HCT116 (cell line): ENCODE measurements at regions not wholly inside any gene's neighbourhood (a gene's known extent, or its start where the extent isn't known, plus 50 kb on each side); places are given as distances from the start of the nearest gene placed in this dataset.

Experiments
- ATAC-seq: fragments of 200-7000 bp; cut with Tn5 transposase; 2 replicates; pipeline ENCODE4 v1.9.1; 2020; ENCODE audit warnings: mild to moderate bottlenecking, moderate library complexity
- BruUV-seq: library from RNA; stranded (reverse); fragments of 400-500 nt; replicated peaks from 2 replicates; lab custom pipeline; 2021; lab: Mats Ljungman, UMichigan
- CTCF ChIA-PET: fragments of 300-600 bp; sonication (Branson Sonifier 250); formaldehyde crosslinking; loops from one replicate; lab custom pipeline; 2021; ENCODE audit warnings: antibody characterized with exemption; lab: Charles Lee
- POLR2A ChIA-PET: fragments of 300-600, 350-600 bp; sonication (Branson Sonifier 250); formaldehyde crosslinking; loops from one replicate; lab custom pipeline; 2021; ENCODE audit warnings: antibody characterized with exemption; lab: Charles Lee
- RAD21 ChIA-PET, 2 experiments: fragments of 300-600 bp; sonication (Branson Sonifier 250); formaldehyde crosslinking; loops; one replicate each; lab custom pipeline; 2023; ENCODE audit warnings: low total read pairs in 2 of 2; ENCODE audit not compliant: uncharacterized antibody in 2 of 2, unreplicated experiment in 2 of 2, low non-redundant PET in 1 of 2; lab: Charles Lee
- DNase-seq: peaks from one replicate; pipeline ENCODE4 v3.0.0-alpha.2; 2010; ENCODE audit warnings: low read depth, low spot score
- H2AFZ ChIP-seq: fragments of 200-600 bp; shearing (Covaris generic), sonication (generic); 2 replicates; pipeline ENCODE4 v1.6.1; 2017; ENCODE audit warnings: low read depth, mixed run types, mixed read lengths, antibody characterized with exemption, low read length; ENCODE audit not compliant: poor library complexity, severe bottlenecking
- H3K27ac ChIP-seq: 2 replicates; pipeline ENCODE4 v1.5.1; 2012; ENCODE audit warnings: low read depth, low read length
- H3K27me3 ChIP-seq: fragments of 200-600 bp; sonication (generic); 2 replicates; pipeline ENCODE4 v1.6.1; 2016; ENCODE audit warnings: mixed run types, low read length, mixed read lengths; ENCODE audit not compliant: insufficient read depth
- H3K36me3 ChIP-seq, 2 experiments: fragments of 200-500 bp in 1 of 2; fragments of 200-600 bp in 1 of 2; sonication (Bioruptor generic) in 1 of 2; sonication (generic) in 1 of 2; 2 replicates each; pipeline versions ENCODE4 v1.5.1 to v1.6.1; 2014 to 2016; ENCODE audit warnings: low read length in 2 of 2, inconsistent platforms in 1 of 2, mixed read lengths in 1 of 2, mixed run types in 1 of 2; ENCODE audit not compliant: insufficient read depth in 2 of 2, control insufficient read depth in 1 of 2
- H3K4me1 ChIP-seq, 2 experiments: fragments of 200-600 bp in 1 of 2; sonication (generic) in 1 of 2; 2 replicates each; pipeline versions ENCODE4 v1.5.1 to v1.6.1; 2012 to 2017; ENCODE audit warnings: low read length in 2 of 2, inconsistent platforms in 1 of 2, mild to moderate bottlenecking in 1 of 2, mixed read lengths in 1 of 2, mixed run types in 1 of 2, moderate library complexity in 1 of 2; ENCODE audit not compliant: insufficient read depth in 2 of 2, control insufficient read depth in 1 of 2
- H3K4me2 ChIP-seq: fragments of 200-600 bp; sonication (generic); 2 replicates; pipeline ENCODE4 v1.6.1; 2017; ENCODE audit warnings: mixed run types, low read length, mixed read lengths
- H3K4me3 ChIP-seq, 2 experiments: fragments of 200-600 bp in 1 of 2; sonication (generic) in 1 of 2; replicated peaks in 1 of 2; 2 replicates each; pipeline ENCODE4 v1.5.1; 2011 to 2016; ENCODE audit warnings: low read length in 2 of 2, control low read depth in 1 of 2, low read depth in 1 of 2, mild to moderate bottlenecking in 1 of 2, mixed read lengths in 1 of 2, mixed run types in 1 of 2
- H3K79me2 ChIP-seq: fragments of 200-600 bp; sonication (generic); 2 replicates; pipeline ENCODE4 v1.6.1; 2017; ENCODE audit warnings: mild to moderate bottlenecking, mixed run types, low read length, moderate library complexity, mixed read lengths; ENCODE audit not compliant: insufficient read depth
- H3K9ac ChIP-seq: fragments of 200-600 bp; sonication (generic); 2 replicates; pipeline ENCODE4 v1.6.1; 2016; ENCODE audit warnings: low read length, mixed read lengths
- H3K9me2 ChIP-seq: fragments of 200-600 bp; sonication (generic), shearing (Covaris generic); 2 replicates; pipeline ENCODE4 v1.6.1; 2017; ENCODE audit warnings: mixed run types, mild to moderate bottlenecking, moderate library complexity; ENCODE audit not compliant: insufficient read depth
- H3K9me3 ChIP-seq, 2 experiments: fragments of 200-500 bp in 1 of 2; fragments of 200-600 bp in 1 of 2; sonication (Bioruptor generic) in 1 of 2; sonication (generic) in 1 of 2; 2 replicates each; pipeline ENCODE4 v1.6.1; 2014 to 2017; ENCODE audit warnings: low read length in 2 of 2, mixed read lengths in 2 of 2, inconsistent platforms in 1 of 2, low read depth in 1 of 2, mild to moderate bottlenecking in 1 of 2, mixed run types in 1 of 2, moderate library complexity in 1 of 2; ENCODE audit not compliant: control insufficient read depth in 1 of 2, insufficient read depth in 1 of 2
- H4K20me1 ChIP-seq: fragments of 200-600 bp; sonication (generic), shearing (Covaris generic); 2 replicates; pipeline ENCODE4 v1.6.1; 2017; ENCODE audit warnings: mixed run types, mild to moderate bottlenecking, moderate library complexity; ENCODE audit not compliant: insufficient read depth
- CEBPB ChIP-seq: IDR thresholded peaks from 2 replicates; pipeline ENCODE4 v1.6.1; 2012; ENCODE audit warnings: low read depth
- CTCF ChIP-seq, 3 experiments: fragments of 200-600 bp in 1 of 3; sonication (generic) in 1 of 3; IDR thresholded peaks in 2 of 3; conservative IDR thresholded peaks in 1 of 3; 2 replicates each; pipeline ENCODE4 v1.5.1; 2012 to 2017; ENCODE audit warnings: low read depth in 2 of 3, low read length in 2 of 3, antibody characterized with exemption in 1 of 3, borderline replicate concordance in 1 of 3, control low read depth in 1 of 3, mild to moderate bottlenecking in 1 of 3, mixed read lengths in 1 of 3, mixed run types in 1 of 3, moderate library complexity in 1 of 3; ENCODE audit not compliant: insufficient read depth in 1 of 3
- ELF1 ChIP-seq: IDR thresholded peaks from 2 replicates; pipeline ENCODE4 v1.6.1; 2012; ENCODE audit warnings: low read depth, borderline replicate concordance
- EZH2phosphoT487 ChIP-seq: fragments of 200-600 bp; IDR thresholded peaks from 2 replicates; pipeline ENCODE4 v1.6.1; 2018; ENCODE audit warnings: antibody characterized with exemption, borderline replicate concordance
- FOSL1 ChIP-seq: IDR thresholded peaks from 2 replicates; pipeline ENCODE4 v1.6.1; 2012; ENCODE audit warnings: low read depth
- MAX ChIP-seq: IDR thresholded peaks from 2 replicates; pipeline ENCODE4 v1.6.1; 2012
- POLR2AphosphoS5 ChIP-seq: IDR thresholded peaks from 2 replicates; pipeline ENCODE4 v1.6.1; 2011; ENCODE audit warnings: mild to moderate bottlenecking, low read depth, low read length, moderate library complexity
- RAD21 ChIP-seq: IDR thresholded peaks from 2 replicates; pipeline ENCODE4 v1.6.1; 2012; ENCODE audit warnings: low read depth, mild to moderate bottlenecking
- REST ChIP-seq: IDR thresholded peaks from 2 replicates; pipeline ENCODE4 v1.6.1; 2012; ENCODE audit warnings: low read depth
- SP1 ChIP-seq: IDR thresholded peaks from 2 replicates; pipeline ENCODE4 v1.6.1; 2012; ENCODE audit warnings: low read depth
- TCF7L2 ChIP-seq: IDR thresholded peaks from 2 replicates; pipeline ENCODE4 v1.7.0; 2011; ENCODE audit warnings: borderline replicate concordance, inconsistent platforms; ENCODE audit not compliant: insufficient read depth, insufficient read length; ENCODE audit errors: extremely low read depth
- intact Hi-C: fragments of 100-400 bp; cut with micrococcal nuclease; formaldehyde crosslinking; loops from 2 replicates; pipeline ENCODE4 v1.10.0; 2022
- TF ChIP-seq, protein P1 (sequence below): IDR thresholded peaks from 2 replicates; pipeline ENCODE4 v1.6.1; 2012

DNA sequence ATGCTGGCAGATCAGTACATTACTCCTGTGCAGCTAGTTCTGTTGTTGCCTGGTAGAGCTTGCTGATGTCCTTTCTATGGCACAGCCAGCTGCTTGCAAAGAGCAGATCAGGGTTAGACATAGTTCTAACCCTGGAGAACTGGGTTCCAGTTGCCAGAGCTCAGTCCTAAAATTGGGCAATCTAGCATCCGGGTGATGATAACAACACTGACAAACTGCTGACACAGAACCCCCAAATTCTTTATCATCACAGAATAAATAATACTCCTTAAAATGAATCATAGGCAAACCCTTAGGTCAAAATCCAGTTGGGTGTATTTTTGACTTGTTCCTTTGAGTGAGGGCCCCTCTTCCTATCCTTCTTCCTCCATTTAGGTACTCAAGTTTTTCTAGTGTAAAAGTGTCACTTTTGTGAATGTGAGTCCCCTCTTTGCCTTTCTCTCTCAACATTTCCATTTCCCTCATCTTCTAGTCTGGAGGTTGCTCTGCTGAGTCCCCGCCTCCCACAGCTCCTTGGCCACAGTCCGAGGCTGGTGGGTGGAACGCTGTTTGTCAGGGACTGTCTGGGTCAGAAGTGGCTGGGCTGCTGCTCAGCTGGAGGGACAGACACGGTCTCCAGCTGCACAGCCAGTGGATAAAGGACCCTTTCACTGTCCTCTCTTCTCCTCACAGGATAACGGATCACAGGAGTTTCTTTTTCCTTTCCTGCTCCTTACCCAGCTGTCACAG lies 93.6 kb upstream of the RASGEF1B start:
- Histone ChIP-seq H3K4me3 (no peak overlapping the region), H3K4me1 (no peaks in the 10 kb centered on the region), H4K20me1 (no peaks in the 10 kb centered on the region), H3K79me2 (no peaks in the 10 kb centered on the region), H3K4me2 (no peak overlapping the region), H2AFZ (no peak overlapping the region), H3K9ac (no peak overlapping the region), H3K9me3 (no peaks in the 10 kb centered on the region), H3K27me3 (no peaks in the 10 kb centered on the region; the same call in 1 of the 2 replicates), H3K36me3 (no peaks in the 10 kb centered on the region), H3K27ac (no peak overlapping the region)
- ATAC-seq, result no peak
- POLR2A ChIA-PET, result no interaction called here
- BruUV-seq, result no TSS peak
- no peak for TF ChIP-seq SP1
- TF ChIP-seq MAX, result no peak
- TF ChIP-seq EZH2phosphoT487, result no peak
- TF ChIP-seq RAD21, result no peak
- TF ChIP-seq REST, result no peak
- no peak for TF ChIP-seq CEBPB
- no peak for TF ChIP-seq ELF1
- TF ChIP-seq POLR2AphosphoS5, result no peak
- TF ChIP-seq, protein P1, sequence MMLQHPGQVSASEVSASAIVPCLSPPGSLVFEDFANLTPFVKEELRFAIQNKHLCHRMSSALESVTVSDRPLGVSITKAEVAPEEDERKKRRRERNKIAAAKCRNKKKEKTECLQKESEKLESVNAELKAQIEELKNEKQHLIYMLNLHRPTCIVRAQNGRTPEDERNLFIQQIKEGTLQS, result no peak
- TF ChIP-seq CTCF (IDR thresholded peaks at IDR 0.05 in 2 of 3, conservative IDR thresholded peaks at IDR 0.05 in 1 of 3; ENCODE audit: borderline replicate concordance in 1 of 3, insufficient read depth in 1 of 3, low read depth in 2 of 3, low read length in 2 of 3), result no peak
- no peak for TF ChIP-seq FOSL1
- no peak for TF ChIP-seq TCF7L2
- TF ChIP-seq, all 23 proteins: peak for 0
- RAD21 ChIA-PET, result no interaction called here
- H3K9me2 ChIP-seq, result no peaks in the 10 kb centered on the region
- no peak for DNase-seq
- intact Hi-C loops, result no loop called here
- CTCF ChIA-PET, result no interaction called here
